ENCODE measurements at regions not wholly inside any gene's neighbourhood (a gene's known extent, or its start where the extent isn't known, plus 50 kb on each side); places are given as distances from the start of the nearest gene placed in this dataset.

DNA sequence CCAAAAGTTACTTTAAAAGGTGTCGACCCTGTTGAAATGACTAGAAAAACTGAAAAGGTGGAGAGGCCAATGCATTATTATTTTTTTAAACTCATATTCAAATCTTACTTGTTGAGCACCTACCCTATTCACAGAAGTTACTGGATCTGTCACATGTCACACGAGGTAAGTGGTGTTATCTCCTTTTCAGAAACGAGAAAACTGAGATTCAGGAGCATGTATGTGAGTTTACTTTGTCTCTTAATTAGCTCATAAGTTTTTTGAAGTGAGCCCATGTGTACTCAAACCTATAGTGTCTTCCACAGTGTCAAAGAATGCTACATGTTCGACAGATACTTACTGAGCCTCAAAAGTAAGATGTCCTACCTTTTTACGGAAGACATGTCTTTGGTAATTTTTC, 81.8 kb upstream of the EGLN3 start:
- no peak for DNase-seq

DNA sequence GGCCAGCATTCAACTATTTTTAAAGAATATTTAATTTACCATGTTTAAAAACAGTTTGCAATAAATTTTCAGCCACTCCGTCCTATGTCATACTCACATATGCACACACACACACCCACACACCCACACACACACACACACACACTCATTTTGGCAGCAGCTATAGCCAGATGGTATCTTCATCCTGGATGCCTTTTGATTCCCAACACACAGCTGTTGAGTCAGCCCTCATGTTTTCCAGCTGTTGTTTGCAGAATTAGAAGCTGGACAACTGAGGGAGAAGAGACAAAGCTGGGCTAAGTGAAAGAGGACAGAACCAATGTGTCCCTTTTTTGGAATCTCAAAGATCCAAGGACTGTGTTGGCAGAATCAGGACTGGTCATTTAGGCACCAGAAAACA, 80.0 kb upstream of the EGLN3 start:
- DNase-seq: no peak

DNA sequence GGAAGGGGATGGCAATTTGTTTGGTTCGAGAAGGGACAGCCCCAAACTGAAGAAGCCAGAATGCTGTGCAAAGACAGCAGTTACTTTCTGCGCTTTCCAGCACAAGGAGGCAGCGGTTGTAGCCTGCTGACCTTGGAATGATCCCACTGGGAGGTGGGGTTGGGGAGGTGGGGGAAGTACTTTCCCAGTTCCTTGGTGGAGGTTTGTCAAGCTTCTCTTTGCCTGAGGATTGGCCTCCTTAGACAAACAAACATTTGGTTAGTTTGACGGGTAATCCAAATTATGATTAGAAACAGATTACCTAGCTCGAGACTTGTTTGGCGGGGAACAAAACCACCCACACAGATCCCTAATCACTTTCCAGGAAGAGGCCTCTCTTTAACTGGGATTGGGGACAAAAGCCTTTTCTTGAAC, 79.1 kb upstream of the EGLN3 start:
- DNase-seq: no peak

DNA sequence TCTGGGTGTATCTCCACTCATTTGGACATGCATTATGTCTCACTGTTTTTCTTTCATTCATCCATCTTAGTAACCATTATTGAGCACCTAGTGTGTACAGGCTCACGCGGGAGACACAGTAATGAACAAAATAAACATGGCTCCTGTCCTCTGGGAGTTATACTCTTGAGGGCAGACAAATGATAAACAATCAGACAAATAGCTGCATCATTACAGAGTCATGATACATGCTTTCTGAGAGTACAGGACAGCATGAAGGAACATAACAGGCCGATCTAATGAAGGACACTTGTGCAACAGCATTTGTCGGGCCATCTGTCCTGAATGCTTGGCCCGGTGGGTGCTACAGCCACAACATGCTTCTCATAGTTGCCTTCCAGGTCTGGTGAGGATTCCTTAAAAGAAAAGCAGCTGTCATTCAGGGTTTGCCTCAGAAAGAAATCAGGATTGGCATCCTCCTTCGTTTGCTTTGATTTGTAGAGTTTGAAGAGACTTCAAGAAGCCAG, 77.2 kb upstream of the EGLN3 start:
- DNase-seq: no peak

DNA sequence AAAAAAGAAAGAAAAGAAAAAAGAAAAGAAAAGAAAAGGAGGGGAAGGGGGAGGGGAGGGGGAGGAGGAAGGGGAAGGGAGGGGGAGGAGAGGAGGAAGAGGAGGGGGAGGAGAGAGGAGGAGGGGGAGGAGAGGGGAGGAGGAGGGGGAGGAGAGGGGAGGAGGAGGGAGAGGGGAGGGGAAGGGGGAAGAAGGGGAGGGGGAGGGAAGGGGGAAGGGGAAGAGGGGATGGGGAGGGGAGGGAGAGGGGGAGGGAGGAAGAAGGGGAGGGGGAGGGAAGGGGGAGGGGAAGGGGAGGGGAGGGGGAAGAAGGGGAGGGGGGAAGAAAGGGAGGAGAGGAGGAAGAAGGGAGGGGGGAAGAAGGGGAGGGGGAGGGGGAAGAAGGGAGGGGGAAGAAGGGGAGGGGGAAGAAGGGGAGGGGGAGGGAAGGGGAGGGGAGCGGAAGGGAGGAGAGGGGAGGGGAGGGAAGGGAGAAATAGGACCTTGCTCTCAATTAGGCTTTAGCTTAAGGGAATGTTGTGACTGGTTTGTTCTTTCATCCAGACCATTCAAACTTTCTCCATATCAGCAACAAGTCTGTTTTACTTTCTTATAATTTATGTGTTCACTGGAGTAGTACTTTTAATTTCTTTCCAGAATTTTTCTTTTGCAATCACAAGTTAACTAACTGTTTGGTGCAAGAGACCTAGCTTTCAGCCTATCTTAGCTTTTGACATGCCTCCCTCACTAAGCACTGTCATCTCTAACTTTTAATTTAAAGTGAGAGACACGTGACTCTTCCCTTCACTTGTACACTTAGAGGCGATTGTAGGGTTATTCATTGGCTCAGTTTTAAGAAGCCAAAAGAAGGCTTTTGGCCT, 76.5 kb upstream of the EGLN3 start:
- no peak for DNase-seq

DNA sequence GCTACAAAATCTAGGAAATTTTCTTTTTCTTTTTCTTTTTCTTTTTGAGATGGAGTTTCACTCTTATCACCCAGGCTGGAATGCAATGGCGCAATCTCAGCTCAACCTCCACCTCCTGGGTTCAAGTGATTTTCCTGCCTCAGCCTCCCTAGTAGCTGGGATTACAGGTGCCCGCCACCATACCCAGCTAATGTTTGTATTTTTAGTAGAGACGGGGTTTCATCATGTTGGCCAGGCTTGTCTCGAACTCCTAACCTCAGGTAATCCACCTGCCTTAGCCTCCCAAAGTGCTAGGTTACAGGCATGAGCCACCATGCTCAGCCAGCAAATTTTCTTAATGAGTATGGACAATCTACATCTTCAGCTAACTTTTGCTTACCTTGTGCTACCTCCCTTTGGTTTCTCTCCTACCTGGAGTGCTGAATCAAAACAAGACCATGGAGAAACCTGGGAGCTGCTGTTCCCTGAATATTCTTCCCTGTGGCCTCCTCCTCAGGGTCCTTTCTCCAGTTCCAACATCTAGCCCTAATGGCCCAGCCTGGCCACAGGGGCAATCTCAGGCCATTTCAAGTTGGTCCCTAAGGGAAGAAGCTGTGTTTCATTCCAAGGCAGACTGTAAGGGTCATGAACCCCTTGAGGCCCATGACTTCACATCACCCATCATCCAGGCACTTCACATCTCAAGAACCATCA, 74.6 kb upstream of the EGLN3 start:
- DNase-seq: no peak

DNA sequence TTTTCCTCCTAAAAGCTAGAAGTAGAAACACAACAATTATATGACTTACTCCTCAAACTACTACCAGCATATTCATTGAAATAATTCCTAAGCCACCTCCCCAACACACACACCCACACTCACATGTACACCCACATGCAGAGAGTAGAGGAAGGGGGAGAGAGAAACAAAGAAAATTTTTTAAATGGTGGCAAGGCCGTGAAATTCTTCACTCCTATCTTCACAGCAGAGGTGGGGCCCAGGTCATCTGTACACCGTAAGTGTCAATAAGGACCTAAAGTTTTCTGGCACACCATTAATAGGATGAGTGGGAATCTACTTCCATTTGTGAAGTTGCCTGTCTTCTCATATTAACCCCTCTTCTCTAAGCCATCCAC, 73.9 kb upstream of the EGLN3 start:
- no peak for DNase-seq

DNA sequence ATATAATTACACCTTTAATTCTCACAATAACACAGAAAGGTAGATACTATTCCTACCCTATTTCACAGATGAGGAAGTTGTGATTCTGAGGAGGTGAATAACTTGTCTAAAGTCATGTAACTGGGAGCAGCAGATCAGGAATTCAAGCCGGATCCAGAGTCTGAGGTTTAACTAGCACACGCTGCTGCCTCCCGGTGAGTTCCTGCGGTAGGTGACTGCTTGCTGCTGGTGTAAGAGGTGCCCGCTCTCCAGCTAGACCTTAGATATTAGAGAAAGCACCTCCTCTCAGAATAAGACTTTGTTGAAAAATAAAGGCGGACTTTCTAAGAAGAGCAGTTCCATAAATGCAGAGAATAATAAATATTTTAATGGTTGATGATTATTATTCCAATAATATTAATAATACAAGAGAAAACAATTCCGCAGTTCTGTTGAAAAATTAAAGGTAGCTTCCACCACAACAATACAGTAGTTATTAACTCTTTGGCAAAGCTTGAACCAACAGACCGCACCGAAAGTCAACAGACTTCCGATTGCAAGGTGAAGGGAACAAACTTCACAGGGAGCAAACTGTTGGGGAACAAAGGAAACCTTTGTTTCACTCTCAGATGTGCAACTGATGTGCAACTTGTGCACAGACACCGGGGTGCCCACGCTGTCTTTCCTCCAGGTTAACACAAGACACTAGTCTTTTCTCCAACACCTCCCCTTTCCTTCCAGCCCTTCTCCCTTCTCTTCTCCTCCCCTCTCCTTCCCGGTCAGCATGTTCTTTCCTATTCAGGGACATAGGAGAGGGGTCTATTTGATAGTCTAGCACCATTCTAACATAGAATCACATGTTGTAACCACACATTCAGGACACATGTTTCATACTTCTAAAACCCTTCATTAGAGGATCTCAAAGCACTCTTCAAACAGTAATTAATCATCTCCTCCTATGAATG, 73.2 kb upstream of the EGLN3 start:
- DNase-seq: no peak

DNA sequence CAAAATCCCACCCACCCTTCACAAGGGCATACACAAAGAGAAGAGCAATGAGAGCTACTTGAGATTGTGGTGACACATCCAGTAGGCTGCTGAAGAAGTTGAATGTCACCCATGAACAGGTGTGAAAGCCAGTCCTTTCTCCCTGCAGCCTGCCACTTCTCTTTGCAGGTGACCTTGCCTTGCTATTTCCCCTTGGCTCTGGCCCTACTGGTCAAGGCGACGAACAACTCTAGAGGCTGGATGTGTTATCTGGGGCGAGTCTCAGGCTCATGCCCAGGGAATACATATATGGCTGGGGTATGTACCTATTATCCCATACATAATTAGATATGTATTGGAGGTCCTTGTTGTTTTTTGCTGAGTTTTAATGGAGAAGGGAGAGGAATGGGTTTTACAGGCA, 70.2 kb upstream of the EGLN3 start:
- DNase-seq: no peak

DNA sequence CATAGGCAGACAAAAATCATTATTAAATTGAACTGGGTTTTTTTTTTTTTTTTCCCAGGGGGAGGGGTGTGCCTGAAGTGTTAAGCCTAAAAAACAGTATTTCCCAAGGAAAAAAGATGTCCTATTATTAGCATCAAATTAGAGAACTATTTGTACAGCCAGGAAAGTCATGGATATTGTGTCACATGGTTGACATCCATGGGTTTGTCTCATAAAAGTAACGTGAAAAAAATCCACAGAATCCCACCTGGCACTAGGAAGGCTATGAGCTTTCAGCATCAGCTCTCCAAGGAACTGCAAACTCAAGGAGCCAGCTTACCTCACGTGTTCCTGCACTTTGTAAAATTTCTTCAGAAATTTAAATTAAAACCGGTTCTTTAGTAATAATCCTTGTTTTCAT, 69.1 kb upstream of the EGLN3 start:
- DNase-seq: no peak

DNA sequence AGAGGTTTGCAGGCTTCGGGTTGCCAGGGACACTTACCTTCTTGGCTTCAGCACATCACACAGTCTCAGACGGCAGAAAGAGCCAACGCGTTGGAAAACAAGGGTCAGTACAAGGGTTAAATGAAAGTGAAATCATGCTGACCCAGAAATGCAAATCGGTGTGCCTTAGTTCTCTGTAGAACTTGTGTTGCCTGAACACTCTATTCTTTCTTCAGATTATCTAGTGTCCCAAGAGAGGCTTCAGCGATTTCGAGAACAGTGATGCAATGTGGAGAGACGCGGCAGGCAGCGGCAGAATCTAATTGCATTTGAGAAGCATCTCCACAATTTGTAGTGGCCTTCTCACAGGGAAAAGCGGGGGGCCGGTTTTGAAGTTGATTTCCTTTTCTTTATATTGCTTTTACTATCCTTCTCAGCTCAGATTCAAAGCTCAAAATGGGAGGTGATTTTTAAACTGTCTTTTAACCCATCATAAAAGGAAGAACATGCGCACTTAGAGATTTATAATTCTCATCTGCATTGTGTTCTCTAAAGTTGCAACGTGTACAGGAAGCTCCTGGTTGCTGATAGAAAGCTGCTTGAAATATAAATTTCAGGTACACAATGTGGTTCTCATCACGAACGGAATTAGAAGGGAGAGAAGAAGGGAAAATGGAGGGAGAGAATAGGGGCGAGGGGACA, 67.8 kb upstream of the EGLN3 start:
- peak; percentile 18 for DNase-seq

DNA sequence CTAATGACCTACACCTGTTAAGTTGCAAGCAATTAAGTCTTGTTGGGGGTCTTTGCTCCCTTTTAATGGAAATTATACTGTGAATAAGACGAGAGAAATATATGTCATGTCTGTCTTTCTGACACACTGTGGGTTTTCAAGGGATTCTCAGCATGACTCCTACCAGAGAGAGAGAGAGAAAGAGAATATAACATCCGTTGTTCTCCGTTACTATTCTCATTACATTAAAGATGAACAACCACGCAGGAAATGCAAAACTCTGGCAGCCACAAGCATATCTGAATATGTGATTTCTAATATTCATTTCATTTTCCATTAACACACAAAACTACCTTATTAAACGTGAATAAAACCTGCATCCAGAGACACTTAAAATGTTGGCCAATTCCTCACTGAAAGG, 67.3 kb upstream of the EGLN3 start:
- peak; percentile 7 for DNase-seq

DNA sequence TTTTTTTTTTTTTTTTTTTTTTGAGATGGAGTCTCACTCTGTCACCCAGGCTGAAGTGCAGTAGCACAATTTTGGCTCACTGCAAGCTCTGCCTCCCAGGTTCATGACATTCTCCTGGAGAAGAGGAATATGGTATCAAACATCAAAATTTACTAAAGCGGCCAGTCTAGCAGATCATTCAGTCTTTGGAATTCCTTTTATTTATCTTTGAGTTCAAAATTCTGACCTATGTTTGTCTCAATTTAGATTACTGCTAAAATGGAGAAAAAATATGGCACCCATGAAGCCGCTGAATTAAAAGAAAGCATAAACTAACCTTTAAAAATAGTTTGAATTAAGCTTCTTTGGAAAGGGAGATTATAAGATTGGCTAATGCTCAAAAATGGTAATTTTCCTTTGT, 64.5 kb upstream of the EGLN3 start:
- DNase-seq: no peak

DNA sequence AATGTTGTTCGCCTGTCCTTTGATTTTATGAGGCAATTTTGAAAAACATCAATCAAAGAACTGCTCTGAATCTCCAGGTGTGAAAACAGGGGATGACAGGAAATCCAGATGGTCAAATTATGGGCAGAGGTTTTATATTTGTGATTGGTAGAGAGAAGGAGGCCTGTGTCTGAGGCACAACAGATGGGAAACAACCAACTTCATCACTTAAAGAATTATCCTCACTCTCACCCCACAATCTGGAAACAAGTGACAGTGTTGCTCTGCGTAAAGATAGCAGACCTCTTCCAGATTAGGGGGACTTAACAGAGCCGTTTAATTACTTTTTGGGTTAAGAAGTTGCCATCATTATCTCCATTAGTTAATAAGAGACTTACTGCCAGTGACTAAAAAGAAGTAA, 64.1 kb upstream of the EGLN3 start:
- DNase-seq: no peak

DNA sequence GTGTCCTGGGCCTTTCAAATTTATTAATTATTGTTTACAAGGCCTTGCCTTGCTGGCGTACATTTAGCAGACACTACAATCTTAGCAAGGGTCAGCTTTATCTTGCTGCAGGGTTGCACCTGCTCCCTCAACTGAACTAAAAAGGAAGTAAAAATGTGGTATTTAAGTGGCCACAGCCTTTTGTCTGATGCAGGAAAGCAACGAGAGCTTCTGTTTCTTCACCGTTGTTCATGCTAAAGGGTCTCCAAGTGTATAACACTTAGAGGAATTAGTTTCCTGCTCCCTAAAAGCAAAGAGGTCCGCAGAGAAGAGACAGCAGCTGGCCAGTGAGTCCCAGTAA, 62.8 kb upstream of the EGLN3 start:
- DNase-seq: no peak

DNA sequence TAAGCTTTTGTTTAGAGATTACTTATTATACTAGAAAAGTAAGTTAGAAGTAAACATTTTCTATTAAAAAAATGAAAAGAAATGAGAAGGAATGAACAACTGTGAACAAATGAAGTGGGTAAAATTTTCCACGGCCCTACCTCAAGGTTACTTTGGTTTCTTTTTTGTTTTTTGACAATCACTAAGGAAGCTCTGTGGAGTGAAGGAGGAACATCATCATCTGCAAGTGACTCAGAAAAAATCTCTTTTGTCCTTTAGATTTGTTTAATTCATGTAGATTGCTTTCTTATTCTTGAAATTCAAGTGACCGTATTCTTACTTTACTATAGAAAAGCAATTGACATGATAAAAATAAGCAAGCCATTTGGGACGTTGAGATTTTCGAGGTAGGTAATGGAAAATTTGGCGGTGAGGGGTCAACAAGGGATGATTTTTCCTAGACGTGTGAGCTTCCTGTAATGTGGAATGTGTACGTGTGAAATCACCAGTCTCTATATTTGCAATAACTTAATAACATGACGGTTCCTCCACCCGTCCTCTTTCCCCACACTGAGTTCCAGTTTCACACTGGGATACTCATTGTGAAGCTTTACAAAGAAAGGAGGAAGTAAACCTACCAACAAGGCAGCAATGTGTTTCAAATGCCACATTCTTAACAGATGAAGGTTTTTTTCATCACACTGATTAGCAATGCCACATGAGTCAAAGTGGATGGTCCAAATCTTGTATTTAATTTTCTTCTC, 62.3 kb upstream of the EGLN3 start:
- no peak for DNase-seq

DNA sequence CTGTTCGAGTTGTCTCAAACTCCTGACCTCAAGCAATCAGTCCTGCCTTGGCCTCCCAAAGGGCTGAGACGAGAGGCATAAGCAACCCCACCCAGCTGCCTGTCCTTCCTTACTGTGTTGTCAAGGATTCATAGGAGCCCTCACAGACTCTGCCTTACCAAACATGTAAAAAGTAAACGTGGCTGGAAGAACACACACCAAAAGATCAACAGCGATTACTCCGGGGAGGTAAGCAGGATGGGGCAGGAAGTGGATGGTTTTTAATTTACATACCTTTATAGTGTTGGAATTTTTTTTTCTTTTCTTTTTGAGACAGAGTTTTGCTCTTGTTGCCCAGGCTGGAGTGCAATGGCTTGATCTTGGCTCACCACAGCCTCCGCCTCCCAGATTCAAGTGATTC, 61.5 kb upstream of the EGLN3 start:
- DNase-seq: no peak

DNA sequence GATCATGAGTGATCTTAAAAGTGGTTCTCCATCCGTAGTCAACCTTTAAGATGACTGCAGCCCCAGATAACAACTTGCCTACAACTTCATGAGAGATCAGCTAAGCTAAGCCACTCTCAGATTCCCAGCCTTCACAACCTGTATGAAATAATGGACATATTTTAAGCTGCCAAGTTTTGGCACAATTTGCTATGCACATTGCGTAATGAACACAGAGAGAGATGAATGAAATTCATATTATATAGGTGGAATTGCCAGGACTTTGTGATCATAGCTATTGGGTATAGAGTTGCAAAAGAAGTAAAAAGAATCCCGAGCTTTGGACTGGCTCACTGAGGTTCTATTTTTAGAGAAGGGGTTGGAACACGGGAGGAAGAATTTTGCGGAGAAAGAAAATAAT, 59.1 kb upstream of the EGLN3 start:
- DNase-seq: no peak

DNA sequence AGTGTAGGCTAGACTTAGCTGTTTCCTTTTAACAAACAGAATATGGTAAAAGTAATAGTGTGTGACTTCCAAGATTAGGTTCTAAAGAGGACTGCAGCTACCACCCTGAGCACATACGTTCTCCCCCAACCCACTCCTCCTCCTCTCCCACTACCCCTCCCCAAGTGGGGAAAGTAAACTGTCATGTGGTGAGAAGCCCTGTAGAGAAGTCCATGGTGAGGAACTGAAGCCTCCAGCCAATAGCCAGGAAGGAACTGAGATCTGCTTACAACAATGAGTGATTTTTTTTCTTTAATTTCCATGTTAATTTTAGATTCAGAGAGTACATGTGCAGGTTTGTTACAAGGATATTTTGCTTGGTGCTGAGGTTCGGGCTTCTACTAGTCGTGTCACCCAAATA, 57.0 kb upstream of the EGLN3 start:
- DNase-seq: no peak

DNA sequence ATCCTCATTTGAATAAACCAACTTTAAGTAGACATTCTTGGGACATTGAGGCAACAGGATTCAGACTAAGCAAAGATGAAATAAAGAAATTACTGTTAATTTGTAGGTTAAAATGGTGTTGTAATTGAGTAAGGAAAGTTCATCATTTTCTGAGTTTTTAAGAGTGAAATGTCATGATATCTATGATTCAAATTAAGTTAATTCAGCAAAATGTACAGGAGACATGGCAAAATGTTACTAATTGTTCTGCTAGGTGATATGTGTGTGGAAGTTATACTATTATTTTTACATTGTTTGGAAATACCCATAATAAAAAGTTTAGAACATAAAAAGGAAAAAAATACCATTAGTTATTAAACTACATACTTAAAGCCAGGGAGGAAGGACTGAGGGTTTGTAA, 55.0 kb upstream of the EGLN3 start:
- DNase-seq: no peak

DNA sequence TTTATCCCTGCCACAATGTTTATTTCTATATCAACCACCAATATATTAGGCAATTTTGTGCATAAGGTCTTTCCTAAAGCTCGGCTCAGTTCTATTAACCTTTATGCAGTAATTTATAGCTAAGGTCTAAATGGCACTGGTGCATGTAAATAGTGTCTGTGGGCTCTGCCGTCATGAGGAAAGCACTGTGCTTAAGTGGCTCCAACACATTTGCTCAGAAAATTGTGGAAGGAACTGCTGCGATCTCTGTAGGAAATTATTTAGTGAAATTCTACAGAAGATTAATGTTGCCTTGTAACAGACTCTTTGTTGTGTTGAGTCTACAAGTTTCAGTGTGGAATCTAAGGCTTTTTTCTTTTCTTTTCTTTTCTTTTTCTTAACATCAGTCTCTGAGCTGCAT, 54.0 kb upstream of the EGLN3 start:
- DNase-seq: no peak

DNA sequence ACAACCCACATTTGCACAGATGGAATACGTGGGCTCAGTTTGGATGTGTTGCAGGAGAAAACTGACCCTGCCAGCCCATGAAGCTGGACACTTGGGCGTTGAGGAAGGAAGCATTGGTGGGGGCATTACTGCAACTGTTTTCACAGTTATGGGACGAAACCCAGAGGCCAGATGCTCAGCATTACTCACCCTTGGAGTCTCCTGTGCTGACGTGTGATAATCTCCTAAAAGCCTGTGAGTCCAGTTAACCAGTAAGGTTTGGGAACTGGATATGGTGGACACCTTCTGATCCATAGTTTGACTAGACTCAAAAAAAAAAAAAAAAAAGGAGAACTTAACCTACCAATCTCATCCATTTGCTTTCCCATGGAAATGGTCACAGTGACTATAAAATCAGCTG, 52.8 kb upstream of the EGLN3 start:
- no peak for DNase-seq
